GM18517 (cell line): ENCODE measurements at regions not wholly inside any gene's neighbourhood (a gene's known extent, or its start where the extent isn't known, plus 50 kb on each side); places are given as distances from the start of the nearest gene placed in this dataset.

Experiments used
- ATAC-seq: cut with Tn5 transposase; IDR thresholded peaks from one replicate; pipeline ENCODE4 v1.9.1; 2021; ENCODE audit warnings: mild to moderate bottlenecking, moderate library complexity; ENCODE audit not compliant: unreplicated experiment

DNA sequence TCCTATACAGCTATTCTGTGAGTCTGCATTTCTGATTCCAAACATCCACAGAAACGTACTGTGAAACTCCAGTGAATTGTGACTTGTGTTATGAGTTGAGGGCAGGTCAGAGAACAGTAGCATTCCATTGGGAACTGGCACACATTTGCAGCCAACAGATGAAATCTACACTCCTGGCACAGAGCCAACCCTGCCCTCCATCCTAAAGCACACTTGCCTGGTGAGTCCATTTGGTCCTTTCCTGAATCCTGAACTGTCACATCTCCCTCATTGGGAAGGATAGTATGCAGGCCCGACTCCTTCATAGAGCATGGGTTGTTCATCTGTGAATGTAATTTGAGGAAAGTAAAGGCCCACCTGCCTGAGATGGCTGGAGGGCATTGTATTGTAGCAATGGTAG lies 314.3 kb upstream of the RASGRP1 start:
- no peak for ATAC-seq

GRCh38 chr15:38879909-38880471 lies 315.4 kb upstream of the RASGRP1 start:
- no peak for ATAC-seq

DNA sequence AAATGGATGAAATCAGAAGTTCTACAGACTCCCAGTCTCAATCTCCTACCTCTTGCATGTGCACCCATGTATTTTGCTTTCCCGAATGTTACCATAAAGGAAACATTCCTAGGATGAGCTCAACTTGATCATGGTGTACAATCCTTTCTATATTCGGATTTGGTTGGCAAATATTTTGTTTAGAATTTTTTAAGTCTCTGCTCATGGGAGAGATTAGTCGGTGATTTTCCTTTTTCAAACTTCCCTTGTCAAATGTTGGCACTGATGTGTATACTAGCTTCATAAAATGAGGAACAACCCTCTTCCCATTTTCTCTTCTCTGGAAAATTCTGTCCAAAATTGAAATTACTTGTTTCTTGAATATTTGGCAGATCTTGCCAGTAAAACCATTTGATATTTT lies 317.6 kb upstream of the RASGRP1 start:
- ATAC-seq, result no peak

GRCh38 chr15:38883987-38884386 lies 319.4 kb upstream of the RASGRP1 start:
- no peak for ATAC-seq

- no peak for ATAC-seq
Observed at GRCh38 chr15:38885001-38885400, 320.4 kb upstream of the RASGRP1 start.

- ATAC-seq, result no peak
Observed at GRCh38 chr15:38885471-38885952, 320.9 kb upstream of the RASGRP1 start.

GRCh38 chr15:38886315-38887163 lies 321.9 kb upstream of the RASGRP1 start:
- no peak for ATAC-seq

GRCh38 chr15:38888701-38889221 lies 324.1 kb upstream of the RASGRP1 start:
- no peak for ATAC-seq

GRCh38 chr15:38890194-38890593 lies 325.6 kb upstream of the RASGRP1 start:
- ATAC-seq, result no peak

DNA sequence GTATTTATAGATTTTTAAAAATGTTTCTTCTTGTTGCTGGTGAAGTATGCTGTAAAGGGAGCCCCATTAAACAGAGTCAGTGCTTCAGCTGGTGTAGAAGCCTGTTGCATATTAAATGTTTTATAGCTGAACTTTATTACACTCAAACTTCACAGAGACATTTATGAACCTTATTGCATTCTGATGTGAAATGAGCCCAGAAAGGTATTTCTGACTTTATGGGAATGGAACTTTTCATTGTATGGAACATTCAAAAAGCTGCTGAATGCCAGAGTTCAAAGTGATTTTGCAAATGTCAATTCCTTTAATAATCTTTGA lies 329.3 kb upstream of the RASGRP1 start:
- ATAC-seq, result no peak

GRCh38 chr15:38894243-38894948 lies 329.8 kb upstream of the RASGRP1 start:
- no peak for ATAC-seq

DNA sequence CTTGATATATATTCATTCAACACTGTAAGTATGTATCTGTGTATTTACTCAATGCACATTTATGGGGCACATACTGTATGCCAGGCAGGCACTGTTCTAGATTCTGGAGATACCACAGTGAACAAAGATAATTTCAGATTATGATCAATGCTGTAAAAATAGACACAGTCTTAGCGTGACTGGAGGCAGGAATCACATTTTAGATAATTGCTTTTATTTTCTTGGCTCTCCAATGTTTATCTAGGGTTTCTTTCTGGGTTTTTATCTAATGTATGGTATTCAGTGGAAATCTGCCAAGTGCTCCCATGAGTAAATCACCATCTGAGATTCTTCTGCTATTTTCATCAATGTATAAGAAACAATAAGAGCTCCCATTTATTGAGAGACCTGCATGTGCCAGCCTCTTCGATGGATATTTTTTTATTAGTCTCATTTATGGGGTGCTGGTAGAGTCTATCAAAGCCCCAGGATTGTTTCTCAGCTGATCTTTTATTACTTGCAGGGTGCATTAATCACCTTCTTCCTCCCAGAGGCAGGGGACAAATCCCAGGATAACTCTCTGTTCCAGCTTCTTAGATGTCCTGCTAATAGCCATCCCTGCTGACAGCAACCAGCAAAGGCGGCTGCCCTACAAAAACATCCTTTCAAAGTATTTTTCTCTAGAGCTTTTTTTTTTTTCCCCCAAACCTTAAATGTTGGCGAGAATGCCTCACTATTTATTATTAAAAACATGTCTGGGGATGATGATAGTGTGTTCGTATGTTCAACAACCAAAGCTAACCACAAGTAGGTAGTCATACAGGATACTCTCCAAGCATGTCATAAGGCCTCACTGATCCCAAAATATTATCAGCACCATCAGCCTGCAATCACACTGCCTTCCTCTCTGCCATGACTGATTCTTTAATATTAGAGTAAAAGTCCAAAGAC lies 331.0 kb upstream of the RASGRP1 start:
- ATAC-seq, result no peak

DNA sequence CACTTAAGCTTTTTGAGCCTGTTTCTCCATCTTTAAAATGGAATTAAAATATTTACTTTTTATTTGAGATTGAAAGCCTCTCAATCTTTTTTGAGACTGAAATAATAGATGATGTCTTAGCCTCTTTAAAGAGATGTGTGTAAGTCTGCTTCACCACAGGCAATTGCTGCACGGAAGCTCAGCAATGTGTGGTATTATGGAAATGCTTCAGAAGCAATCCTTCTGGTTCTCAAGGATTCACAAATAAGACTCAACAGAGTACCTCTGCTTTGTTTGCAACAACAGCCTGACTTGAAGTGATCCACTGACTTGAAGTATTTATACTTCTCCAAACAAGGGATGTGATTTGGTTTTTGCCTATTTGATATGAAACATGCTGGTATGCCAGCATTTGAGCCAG lies 332.0 kb upstream of the RASGRP1 start:
- no peak for ATAC-seq

DNA sequence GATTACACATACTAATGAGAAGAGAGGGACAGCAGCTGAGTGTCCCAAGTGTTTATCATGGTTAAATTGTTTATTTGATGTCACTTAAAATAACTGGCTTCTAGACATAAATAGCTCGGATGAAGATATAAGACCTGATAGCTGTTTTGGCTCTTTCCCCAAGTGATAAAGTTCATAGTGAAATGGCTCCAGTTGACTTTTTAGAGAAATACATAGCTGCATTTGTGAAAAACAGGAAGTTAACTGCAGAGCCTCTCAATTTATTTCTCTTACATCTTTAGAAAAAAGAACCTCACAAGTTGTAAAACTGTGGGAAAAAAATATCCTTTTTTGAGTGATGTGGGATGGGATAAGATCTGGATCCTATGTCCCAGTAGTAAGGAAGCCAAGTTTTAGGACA lies 332.9 kb upstream of the RASGRP1 start:
- ATAC-seq, result no peak

GRCh38 chr15:38898236-38898635 lies 333.6 kb upstream of the RASGRP1 start:
- ATAC-seq, result no peak

- ATAC-seq, result no peak
Observed at GRCh38 chr15:38899300-38899699, 334.7 kb upstream of the RASGRP1 start.

DNA sequence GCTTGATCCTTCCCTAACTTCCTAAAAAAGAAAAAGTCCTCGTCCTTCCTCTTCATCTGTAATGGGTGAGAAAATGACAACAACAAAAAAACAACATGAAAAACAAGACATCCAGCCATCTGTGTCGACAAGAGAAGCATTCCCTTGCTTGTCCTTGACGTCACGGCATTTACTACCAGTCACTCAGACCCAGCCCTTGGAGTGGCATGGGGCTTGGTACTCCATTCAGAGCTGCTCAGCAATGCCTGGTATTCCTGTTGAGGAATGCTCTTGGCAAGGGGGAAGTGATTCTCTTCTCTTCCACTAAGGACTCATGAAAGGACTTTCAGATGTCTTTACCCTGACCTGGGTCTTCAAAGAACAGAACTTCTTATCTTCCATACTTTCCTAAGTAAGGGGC lies 339.7 kb upstream of the RASGRP1 start:
- no peak for ATAC-seq

- no peak for ATAC-seq
Observed at GRCh38 chr15:38905632-38906031, 341.0 kb upstream of the RASGRP1 start.

DNA sequence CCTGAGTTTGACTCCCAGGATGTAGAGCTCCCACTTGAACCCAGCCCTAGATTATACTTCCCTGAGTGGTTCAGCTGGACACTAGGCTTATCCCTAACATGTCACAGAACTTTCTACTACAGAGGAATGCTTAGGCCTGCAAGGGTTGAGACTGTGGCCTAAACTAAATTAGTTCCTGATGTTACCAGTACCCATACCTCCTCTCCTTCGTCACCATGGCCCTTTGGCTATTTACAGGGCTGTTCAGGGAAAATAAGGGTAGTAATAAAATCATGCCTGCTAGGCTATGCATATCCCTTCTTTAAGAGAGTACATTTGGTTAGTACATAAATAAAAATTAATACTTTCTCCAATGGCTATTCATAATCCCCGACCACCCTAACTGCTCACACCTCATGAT lies 356.4 kb upstream of the RASGRP1 start:
- ATAC-seq, result no peak

DNA sequence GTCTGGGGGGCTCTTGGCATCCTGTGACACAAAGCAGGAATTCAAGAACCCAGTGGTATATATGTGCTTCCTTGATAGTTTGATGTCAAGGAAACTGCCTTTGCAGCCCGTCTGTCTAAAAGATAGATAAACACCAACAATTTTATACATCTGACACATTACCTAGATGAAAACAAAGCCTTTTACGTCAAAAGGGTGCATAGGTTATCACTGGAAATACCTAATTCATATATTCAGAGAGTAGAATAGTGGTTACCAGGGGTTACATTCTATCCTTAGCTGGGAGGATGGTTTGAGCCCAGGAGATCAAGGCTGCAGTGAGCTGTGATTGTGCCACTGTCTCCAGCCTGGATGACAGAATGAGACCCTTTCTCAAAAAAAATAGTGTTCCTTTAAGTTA lies 356.9 kb upstream of the RASGRP1 start:
- ATAC-seq, result no peak

DNA sequence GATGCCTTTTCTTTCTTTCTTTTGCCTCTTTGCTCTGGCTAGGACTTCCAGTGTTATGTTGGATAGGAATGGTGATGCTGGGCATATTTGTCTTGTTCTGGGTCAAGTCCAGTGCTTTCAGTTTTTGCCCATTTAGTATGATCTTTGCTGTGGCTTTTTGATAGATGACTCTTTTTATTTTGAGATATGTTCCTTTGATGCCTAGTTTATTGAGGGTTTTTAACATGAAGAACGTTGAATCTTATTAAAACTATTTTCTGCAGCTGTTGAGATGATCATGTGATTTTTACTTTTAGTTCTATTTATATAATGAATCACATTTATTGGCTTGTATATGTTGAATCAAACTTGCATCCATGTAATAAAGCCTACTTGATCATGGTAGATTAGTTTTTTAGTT lies 363.8 kb upstream of the RASGRP1 start:
- no peak for ATAC-seq
